GM12878 (cell line): ENCODE measurements at regions not wholly inside any gene's neighbourhood (a gene's known extent, or its start where the extent isn't known, plus 50 kb on each side); places are given as distances from the start of the nearest gene placed in this dataset.
"Not testable (repeated sequence)": the region's sequence is repeated elsewhere in the genome, so short reads cannot be mapped to it uniquely, and the experiment has no call there.

Experiments
- LARP7 ChIP-seq: fragments of 450-650 bp; IDR thresholded peaks from 2 replicates; pipeline ENCODE4 v1.6.1; 2017; ENCODE audit warnings: mild to moderate bottlenecking
- TF ChIP-seq, protein P1 (sequence below), 3 experiments: IDR thresholded peaks in 2 of 3; conservative IDR thresholded peaks in 1 of 3; 2 replicates each; pipeline ENCODE4 v1.5.1; 2011; ENCODE audit warnings: low read depth in 3 of 3, low read length in 3 of 3, mild to moderate bottlenecking in 3 of 3, control low read depth in 2 of 3, moderate library complexity in 2 of 3, inconsistent platforms in 1 of 3, mixed read lengths in 1 of 3; ENCODE audit not compliant: control insufficient read depth in 2 of 3, insufficient read depth in 1 of 3; ENCODE audit errors: extremely low read depth in 1 of 3

- TF ChIP-seq LARP7, result not testable (repeated sequence)
- TF ChIP-seq, protein P1, sequence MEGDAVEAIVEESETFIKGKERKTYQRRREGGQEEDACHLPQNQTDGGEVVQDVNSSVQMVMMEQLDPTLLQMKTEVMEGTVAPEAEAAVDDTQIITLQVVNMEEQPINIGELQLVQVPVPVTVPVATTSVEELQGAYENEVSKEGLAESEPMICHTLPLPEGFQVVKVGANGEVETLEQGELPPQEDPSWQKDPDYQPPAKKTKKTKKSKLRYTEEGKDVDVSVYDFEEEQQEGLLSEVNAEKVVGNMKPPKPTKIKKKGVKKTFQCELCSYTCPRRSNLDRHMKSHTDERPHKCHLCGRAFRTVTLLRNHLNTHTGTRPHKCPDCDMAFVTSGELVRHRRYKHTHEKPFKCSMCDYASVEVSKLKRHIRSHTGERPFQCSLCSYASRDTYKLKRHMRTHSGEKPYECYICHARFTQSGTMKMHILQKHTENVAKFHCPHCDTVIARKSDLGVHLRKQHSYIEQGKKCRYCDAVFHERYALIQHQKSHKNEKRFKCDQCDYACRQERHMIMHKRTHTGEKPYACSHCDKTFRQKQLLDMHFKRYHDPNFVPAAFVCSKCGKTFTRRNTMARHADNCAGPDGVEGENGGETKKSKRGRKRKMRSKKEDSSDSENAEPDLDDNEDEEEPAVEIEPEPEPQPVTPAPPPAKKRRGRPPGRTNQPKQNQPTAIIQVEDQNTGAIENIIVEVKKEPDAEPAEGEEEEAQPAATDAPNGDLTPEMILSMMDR (IDR thresholded peaks at IDR 0.05 in 2 of 3, conservative IDR thresholded peaks at IDR 0.05 in 1 of 3; ENCODE audit: control insufficient read depth in 2 of 3, extremely low read depth in 1 of 3, insufficient read depth in 1 of 3, low read depth in 3 of 3, low read length in 3 of 3), result not testable (repeated sequence)
Measured at GRCh38 chr9:87028836-87029235, 81.5 kb upstream of the GAS1 start.
